ENCODE measurements at regions not wholly inside any gene's neighbourhood (a gene's known extent, or its start where the extent isn't known, plus 50 kb on each side); places are given as distances from the start of the nearest gene placed in this dataset.
"Not testable (repeated sequence)": the region's sequence is repeated elsewhere in the genome, so short reads cannot be mapped to it uniquely, and the experiment has no call there.

DNA sequence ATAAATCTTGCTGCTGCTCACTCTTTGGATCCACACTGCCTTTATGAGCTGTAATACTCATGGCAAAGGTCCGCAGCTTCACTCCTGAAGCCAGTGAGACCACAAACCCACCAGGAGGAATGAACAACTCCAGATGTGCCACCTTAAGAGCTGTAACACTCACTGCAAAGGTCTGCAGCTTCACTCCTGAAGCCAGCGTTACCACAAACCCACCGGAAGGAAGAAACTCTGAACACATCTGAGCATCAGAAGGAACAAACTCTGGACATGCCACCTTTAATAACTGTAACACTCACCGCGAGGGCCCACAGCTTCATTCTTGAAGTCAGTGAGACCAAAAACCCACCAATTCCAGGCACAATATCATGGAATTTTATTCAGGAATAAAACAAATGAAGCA lies 1635.9 kb upstream of the SLC39A10 start:
- DNase-seq: not testable (repeated sequence)

DNA sequence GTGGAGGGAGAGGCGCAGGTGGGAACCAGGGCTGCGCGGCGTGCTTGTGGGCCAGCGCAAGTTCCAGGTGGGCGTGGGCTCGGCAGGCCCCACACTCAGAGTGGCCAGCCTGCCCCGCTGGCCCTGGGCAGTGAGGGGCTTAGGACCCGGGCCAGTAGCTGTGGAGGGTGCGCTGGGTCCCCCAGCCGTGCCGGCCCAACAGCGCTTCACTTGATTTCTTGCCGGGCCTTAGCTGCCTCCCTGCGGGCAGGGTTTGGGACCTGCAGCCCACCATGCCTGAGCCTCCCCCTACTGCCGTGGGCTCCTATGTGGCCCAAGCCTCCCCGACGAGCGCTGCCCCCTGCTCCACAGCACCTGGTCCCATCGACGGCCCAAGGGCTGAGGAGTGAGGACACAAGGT lies 1636.9 kb upstream of the SLC39A10 start:
- DNase-seq: no peak

DNA sequence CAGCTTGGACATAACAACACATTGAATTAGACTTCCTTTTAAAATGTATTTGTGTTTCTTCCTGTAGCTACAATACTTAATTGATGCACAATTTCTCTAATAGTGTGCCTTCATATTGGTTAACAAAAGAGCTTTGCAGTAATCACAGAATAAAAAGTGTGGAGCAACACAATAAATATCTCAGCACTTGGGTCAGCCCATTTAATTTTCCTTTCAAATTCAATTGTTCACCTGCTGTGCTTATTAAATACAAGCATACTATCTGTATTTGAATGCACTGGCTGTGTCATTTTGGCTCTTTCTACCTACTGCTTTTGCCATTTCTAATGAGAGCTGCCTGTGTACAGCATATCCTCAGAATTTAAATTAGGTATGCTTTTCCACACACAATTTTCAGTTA lies 1641.3 kb upstream of the SLC39A10 start:
- no peak for DNase-seq

DNA sequence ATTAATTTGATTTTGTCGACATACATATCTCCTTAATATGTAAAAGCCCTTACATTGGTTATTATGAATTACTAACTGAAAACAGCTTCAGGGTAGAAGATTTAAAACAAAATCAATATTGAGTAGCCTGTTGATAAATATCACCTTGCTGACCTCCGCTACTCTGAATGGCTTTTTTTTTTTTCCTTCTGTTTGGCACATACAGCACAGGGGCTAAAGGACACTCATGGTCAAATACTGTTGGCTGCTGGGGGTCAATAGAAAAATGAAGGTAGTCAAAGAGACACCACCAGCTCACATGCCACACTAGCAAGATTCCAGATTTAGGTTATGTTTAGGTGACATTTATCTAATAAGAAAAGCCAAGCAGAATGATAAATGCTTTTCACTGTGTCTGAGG lies 1642.4 kb upstream of the SLC39A10 start:
- DNase-seq: no peak

DNA sequence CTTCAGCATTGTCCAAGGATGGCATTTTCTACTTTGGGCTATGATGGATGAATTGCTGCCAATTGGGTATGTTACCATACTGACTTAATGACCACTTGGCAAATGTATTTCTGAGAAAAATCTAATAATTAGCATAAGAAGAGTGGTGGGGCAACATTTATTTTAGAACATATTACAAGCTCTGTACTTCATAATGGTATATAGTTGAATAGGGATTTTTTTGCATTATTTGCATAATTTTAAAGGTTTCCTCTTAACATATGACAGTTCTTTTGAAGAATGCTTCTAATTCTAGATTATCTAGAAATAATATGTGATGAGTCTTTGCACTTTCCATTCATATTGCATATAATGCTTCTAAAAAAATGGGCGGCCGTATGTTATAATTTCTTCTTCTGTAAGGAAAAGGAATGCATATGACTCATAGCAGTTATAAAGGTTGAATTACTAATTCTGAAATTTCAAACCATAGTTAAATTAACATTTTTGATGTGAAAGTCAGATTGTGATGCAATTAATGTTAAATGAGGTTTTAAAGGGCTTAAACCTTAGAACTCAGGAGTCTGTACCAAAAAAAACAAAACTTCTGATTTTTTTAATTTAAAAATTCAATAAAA lies 1652.3 kb upstream of the SLC39A10 start:
- DNase-seq: no peak

DNA sequence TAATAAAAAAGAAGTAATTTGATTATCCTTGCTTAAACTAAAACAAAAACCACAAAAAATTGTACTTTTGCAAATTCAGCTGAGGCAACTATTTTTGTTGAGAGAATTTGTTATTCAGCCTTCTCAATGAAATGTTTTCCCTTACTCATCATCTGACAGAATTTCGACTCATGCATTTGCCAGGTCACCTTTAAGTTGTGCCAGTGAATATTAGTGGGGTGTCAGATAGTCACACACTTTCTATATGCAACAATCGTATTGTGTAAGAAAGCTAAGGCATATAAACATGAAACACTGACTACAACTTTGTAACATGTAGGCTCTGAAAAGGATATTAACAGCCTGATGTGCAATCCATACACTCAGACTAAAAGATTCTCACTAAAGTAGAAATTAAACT lies 1653.1 kb upstream of the SLC39A10 start:
- no peak for DNase-seq

DNA sequence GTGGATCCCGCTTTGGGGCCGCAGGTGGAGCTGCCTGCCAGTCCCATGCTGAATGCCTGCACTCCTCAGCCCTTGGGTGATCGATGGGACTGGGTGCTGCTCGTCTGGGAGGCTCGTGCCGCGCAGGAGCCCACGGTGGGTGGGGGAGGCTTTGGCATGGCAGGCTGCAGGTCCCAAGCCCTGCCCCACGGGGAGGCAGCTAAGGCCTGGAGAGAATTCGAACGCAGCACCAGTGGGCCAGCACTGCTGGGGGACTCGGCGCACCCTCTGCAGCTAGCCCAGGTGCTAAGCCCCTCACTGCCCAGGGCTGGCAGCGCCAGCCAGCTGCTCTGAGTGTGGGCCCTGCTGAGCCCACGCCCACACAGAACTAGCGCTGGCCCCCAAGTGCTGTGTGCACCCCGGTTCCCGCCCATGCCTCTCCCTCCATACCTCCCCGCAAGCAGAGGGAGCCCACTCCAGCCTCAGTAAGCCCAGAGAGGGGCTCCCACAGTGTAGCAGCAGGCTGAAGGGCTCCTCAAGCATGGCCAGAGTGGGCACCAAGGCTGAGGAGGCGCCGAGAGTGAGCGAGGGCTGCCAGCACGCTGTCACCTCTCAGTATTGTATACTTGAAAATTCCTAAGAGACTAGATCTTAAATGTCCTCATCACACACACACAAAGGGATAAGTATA lies 1654.2 kb upstream of the SLC39A10 start:
- DNase-seq: no peak

DNA sequence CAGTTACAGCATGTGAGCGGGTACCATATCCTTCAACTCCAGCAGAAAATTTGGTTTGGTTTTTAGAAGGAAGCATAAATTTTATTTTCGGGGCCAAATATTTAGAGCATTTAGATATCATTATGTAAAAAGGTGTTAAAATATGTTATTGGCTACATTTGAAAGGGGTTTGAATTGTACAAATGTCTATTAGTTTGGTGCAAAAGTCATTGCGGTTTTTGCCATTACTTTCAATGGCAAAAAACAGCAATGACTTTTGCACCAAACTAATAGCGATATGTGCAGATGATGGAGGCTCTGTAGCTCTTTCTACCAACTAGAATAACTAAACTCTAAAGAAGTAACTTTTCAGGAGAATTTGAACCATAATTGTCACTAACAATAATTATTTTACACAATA lies 1666.2 kb upstream of the SLC39A10 start:
- DNase-seq: no peak

DNA sequence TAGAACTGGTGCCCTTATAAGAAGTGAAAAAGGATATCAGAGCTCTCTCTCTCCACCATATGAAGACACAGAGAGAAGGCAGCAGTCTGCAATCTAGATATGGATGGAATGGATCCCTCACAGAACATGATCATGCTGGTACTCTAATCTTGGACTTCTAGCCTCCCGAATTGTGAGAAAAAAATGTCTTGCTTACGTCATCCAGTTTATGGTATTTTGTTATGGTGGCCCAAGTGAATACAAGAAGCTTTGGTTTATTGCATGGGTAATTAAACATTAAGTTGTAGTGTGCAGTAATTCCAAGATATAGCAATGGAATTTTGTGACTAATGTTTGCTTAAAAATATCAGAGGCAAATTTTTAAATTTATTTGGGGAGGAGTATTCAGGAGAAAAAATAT lies 1667.4 kb upstream of the SLC39A10 start:
- DNase-seq: no peak

DNA sequence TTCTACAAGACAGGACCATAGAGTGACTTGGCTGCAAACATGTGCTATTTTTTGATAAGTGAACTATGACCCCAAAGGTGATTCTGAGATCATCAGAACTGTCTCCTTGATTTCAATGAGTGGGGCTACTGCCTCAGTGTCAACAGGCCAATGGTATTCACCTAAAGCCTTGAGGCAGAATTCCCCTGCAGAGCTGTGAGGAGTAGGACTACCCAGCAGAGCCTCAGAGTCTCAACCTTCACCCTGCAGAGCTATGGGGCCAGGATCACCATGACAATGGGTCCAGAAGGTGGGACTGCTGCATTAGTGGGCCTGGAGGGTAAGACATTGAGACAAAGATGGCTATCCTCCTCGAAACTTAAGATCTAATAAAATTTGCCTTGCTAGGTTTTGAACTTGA lies 1668.2 kb upstream of the SLC39A10 start:
- DNase-seq: no peak

DNA sequence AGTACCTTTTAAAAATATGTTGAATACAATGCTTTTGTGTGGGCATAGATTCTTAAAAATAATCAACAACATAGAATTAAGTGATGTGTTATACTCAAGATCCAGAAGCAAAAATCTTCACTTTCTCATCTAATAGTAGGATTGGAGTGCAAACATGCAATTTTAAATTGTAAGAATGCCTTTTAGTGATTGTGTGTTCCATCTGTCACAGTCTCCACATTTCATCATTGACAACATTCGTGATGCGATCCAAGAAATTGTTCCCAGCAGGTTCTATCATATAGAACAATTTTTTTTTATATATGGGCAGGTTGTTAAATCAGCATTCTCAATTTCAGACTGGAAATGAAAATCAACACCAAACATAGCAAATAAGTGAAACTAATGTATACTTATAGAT lies 1671.8 kb upstream of the SLC39A10 start:
- no peak for DNase-seq

DNA sequence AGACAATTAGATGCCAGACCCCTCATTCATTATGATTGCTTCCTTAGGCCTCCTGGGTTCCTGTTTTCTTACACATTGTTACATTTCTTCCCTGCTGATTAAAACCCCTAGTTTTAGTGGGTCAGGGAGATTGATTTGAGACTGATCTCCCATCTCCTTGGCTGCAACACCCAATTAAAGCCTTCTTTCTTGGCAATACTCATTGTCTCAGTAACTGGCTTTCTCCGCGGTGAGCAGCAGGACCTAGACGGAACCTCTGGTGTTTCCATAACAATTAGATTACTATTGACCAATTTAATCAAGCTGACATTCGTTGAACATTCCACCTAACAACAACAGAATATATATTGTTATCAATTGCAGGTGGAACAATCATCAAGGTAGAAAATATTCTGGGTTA lies 1676.4 kb upstream of the SLC39A10 start:
- DNase-seq: no peak

DNA sequence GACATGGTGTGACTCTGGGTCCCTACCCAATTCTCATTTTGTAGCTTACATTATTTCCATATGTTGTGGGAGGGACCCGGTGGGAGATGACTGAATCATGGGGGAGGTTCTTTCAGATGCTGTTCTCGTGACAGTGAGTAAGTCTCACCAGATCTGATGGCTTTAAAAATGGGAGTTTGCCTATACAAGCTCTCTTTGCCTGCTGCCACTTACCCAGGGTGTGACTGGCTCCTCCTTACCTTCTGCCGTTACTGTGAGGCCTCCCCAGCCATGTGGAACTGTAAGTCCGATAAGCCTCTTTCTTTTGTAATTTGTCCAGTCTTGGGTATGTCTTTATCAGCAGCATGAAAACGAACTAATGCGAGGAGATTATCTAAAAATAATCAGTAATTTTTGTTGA lies 1683.2 kb upstream of the SLC39A10 start:
- no peak for DNase-seq

DNA sequence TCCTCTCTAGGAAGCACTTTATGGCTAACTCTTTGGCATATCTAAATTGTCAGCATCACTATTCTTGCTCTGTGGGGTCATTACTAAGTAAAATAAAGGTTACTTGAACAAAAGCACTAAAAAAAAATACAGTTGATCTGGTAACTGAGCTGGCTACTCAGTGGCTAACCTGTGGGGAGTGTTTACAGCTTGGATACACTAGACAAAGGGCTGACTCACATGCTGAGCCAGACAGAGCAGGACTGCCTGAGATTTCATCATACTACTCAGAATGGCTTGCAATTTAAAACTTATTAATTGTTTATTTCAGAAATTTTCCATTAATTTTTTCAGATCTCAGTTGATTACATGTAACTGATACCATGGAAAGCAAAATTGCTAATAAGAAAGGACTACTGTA lies 1690.4 kb upstream of the SLC39A10 start:
- DNase-seq: no peak

DNA sequence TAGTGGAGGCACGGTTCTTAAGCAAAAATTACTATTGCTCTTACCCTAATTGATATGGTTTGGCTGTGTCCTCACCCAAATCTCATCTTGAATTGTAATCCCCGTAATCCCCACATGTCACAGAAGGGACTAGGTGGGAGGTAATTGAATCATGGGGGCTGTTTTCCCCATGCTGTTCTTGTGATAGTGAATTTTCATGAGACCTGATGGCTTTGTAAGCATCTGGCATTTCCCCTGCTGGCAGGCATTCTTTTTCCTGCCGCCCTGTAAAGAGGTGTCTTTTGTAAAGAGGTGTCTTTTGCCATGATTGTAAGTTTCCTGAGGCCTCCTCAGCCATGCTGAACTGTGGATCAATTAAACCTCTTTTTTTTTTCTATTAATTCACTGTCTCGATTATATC lies 1691.8 kb upstream of the SLC39A10 start:
- DNase-seq: no peak

DNA sequence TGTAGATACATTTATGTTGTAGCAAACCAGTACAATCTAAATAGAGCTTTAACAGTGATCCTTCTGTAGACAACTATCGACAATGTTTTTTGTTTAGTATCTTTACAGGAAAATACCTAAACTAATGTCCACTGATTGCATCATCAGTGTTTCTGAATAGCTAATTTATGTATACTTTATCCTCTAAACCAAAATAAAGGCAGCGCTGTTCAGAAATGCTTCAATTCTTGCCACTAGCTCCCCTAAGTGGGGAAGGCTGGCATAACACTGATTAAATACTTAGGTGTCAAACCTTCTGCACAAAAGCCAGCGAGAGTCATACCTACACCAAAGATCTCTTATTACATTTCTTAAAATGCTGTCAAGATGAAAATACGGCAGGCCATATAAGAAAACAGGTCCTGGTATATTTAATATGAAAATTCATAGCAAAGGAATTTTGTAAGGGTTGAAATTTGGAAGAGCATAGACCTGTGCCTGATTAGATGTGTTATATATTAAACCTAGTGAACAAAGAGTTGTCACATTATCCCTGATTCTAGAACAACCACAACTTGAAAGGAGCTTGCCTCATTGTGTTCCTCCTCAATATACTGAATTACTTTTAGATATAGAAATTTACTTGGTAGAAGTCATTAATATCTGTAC lies 1693.4 kb upstream of the SLC39A10 start:
- DNase-seq: peak in 1 of 2 experiments; percentile 1

DNA sequence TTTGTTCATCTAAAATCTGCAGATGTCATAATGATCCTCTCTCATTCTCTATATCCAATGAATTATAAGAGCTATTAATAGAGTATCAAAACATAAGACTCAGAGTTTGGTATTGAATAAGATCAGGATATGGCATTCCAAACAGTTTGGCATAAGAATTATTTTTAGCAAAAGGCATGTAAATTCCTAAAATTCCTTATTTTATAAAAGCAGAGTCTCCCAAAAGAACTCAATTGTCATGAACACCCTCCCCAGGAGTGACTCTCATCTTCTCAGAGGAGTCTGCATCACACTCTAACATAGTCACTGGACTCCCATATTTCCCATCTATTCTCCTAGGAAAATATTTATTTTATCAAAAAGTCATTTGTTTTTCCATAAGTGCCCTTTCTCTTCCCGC lies 1710.2 kb upstream of the SLC39A10 start:
- no peak for DNase-seq

DNA sequence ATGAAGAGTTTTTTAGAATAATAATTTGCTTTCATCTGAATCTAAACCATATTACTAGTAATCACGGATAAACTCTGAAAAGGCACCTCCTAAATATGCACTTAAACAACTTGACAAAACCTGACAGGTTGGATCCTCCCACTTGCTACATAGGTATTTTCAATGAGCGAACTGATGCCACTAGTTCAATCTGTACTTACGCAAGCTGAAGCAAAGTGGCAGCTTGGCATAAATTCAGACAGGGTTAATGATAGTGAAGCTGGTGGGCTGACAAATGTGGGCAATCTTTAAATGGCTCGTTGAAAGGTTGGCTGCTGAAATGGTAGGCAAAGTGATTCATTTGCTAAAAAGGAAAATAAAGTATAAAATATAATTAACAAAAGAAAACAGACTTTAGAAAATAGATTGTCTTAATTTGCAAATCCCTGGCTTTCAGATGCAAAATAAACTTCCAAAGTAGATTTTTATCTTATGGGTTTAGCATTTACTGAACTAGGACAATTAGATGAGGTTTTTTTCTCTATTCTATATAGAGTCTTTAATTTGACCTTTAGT lies 1713.5 kb upstream of the SLC39A10 start:
- no peak for DNase-seq

DNA sequence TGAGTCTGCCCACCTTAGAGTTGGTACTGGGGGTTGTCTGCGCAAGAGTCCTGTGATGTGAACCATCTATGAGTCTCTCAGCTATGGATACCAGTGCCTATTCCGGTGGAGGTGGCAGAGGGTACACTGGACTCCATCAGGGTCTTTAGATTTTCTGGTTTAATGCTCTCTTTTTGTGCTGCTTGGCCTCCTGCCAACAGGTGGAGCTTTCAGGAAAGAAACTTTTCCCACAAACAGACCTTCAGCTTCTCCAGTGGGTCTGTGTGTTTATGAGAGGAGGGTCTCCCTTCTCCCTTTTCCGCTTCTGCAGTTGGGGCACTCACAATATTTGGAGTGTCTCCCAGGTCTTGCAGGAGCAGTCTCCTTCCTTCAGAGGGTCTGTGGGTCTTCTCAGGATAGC lies 1721.9 kb upstream of the SLC39A10 start:
- no peak for DNase-seq

DNA sequence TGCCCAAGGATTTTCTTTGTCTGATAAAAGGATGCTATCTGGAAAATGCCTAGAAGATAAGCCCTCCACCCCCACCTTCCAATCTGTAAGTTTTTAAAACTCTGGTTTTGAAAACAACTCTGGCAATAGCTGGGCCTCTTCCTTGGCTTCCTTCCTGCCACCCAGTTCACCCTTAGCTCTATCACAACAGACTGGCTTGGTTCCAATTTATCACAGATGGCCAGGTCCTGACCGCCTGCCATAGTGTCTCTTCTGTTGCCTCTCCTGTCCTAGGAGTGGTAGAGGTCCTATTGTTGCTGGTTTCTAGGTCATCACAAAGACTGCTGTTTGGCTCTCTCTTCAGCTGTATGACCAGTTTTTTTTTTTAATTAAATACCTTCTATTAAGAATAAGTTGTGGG lies 1727.9 kb upstream of the SLC39A10 start:
- no peak for DNase-seq

DNA sequence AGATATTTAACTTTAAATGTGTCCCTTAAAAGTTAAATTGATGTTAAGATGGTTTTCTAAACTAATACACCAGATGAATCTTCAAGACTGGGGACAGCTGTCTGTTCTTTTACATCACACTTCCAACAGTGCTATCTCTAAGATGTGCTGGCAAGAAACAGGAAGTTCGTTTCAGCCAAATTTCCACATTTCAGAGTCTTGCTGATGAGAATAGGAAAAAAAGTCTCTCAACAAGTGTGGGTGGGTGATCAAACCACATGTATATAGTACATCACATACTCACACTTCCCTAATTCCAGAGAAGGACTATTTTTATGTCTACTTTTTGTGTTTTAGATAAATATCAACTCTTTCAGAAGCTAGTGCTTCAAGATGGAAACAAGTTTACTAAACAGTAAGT lies 1712.8 kb upstream of the TMEFF2 start:
- DNase-seq: no peak

DNA sequence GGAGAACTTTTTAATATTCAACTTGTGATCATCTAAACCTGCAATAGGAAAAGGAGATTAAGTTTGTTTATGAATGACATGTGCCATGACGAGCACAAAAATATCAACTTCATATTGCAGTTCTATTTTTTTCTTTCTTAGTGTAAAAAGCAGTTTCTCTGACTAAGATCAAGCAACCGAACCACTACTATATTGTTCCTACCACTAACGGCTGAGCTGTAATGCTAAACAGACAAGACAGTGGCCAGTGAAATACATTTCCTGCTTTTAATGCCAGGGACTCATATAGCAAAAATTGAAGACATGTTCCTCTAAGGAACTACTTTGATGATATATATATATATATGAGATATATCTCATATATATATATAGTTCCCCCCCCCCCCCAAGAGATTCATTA lies 1705.6 kb upstream of the TMEFF2 start:
- DNase-seq: no peak

DNA sequence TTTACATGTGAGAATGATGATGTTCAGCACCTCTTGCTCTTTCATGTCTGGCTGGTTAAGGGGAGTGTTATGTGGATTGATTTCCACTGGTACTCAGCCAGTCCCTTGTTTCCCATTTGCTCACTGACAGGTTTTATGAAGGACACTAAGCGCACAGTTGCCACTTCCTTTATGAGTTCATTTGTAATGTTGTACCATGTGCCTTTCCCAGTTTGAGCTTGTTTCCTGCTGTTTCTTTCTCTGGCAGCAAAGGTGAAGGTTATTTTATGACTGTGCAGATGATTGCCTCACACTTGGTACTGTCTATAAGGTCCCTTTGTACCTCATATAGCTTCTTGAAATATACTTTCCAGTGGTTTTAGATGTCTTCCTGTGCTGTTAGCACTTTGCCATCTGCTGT lies 1700.5 kb upstream of the TMEFF2 start:
- no peak for DNase-seq

DNA sequence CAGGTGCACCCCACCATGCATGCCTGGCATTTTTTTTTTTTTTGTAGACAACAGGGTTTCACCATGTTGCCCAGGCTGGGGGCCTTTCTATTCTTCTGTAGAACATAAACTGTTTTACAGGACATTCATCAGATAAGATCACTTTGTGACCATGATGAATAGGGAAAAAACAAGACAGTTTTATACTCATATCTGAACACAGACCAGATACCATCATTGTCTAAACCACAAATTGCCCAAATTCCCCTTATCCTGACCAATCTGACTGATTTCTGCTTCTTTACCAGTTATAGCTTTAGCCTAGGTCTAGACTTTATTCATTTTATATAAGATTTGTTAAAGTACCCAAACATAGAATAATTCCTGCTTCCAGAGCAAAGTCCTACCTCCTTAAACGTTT lies 1699.3 kb upstream of the TMEFF2 start:
- DNase-seq: no peak

All from NCI-H187 (cell line).